AG09319 (cell line): ENCODE measurements at regions not wholly inside any gene's neighbourhood (a gene's known extent, or its start where the extent isn't known, plus 50 kb on each side); places are given as distances from the start of the nearest gene placed in this dataset.
A peak's percentile ranks its signal among the peaks of the same experiment; 100 is the strongest.
"Not testable (repeated sequence)": the region's sequence is repeated elsewhere in the genome, so short reads cannot be mapped to it uniquely, and the experiment has no call there.

Experiments used
- DNase-seq: peaks from one replicate; pipeline ENCODE4 v3.0.0-alpha.2; 2010; ENCODE audit warnings: low read depth; ENCODE audit errors: extremely low read depth
- CTCF ChIP-seq: IDR thresholded peaks from 2 replicates; pipeline ENCODE4 v1.5.1; 2011; ENCODE audit warnings: low read depth, mild to moderate bottlenecking, inconsistent platforms, low read length, moderate library complexity

GRCh38 chr3:59506191-59506590 lies 456.4 kb upstream of the CFAP20DC start:
- no peak for TF ChIP-seq CTCF
- no peak for DNase-seq

DNA sequence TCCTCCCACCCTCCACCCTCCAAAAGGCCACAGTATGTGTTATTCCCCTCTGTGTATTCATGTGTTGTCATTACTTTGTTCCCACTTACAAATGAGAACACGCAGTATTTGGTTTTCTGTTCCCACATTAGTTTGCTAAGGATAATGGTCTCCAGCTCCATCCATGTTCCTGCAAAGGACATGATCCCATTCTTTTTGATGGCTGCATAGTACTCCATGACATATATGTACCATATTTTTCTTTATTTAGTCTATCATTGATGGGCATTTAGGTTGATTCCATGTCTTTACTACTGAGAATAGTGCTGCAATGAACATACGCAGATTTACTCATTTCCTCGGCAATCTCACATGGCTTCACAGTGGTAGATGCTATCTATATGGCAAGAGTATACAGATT lies 453.6 kb upstream of the CFAP20DC start:
- no peak for DNase-seq
- TF ChIP-seq CTCF: no peak

GRCh38 chr3:59502806-59503205 lies 453.0 kb upstream of the CFAP20DC start:
- no peak for TF ChIP-seq CTCF
- DNase-seq: peak; percentile 39

DNA sequence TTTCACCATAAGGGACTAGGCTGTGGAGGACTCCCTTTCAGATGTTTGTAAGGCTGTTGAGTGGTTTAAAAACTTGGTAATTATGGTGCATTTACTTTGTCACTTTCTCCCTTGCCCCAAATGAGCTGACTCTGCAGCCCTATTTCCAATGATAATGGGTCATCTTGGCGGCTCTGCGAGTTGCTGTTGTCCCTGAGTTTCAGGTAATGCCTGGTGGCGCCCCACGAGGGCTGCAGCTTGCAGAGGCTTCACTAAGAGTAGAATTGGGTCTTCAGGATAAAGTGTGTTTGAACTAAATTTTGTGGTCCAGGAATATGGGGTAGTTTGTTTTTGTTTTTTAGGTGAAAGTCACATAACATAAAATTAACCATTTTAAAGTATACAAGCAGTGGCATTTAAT lies 450.1 kb upstream of the CFAP20DC start:
- no peak for TF ChIP-seq CTCF
- DNase-seq: no peak

DNA sequence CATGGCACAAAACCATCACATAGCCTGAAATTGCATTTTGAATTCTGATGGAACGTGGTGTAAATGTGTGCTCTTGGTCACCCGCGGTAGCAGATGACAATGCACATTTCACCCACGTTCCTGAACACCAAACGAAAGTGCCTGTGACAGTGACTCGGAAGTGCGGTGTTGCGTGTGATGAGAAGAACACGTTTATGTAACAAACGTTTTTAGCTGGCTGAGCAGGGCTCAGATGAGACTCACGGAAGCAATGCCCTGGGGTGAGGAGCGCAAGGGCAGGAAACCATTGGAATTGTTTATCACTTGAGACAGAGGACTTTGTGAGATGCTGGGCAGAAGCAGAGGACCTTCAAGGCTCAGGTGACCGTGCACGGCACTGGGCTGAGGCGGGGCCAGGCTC lies 449.2 kb upstream of the CFAP20DC start:
- TF ChIP-seq CTCF: no peak
- no peak for DNase-seq

- no peak for TF ChIP-seq CTCF
Observed at GRCh38 chr3:59496250-59496649, 446.4 kb upstream of the CFAP20DC start.

GRCh38 chr3:59494969-59495368 lies 445.1 kb upstream of the CFAP20DC start:
- not testable (repeated sequence) for DNase-seq

More at GRCh38 chr3:59496250-59496649, 446.4 kb upstream of the CFAP20DC start:
- no peak for DNase-seq

- no peak for DNase-seq
- no peak for TF ChIP-seq CTCF
Observed at GRCh38 chr3:59486520-59486919, 436.7 kb upstream of the CFAP20DC start.
